HG03064 (cell line): ENCODE measurements at regions not wholly inside any gene's neighbourhood (a gene's known extent, or its start where the extent isn't known, plus 50 kb on each side); places are given as distances from the start of the nearest gene placed in this dataset.

Source experiments
- ATAC-seq: cut with Tn5 transposase; IDR thresholded peaks from one replicate; pipeline ENCODE4 v1.9.1; 2021; ENCODE audit warnings: low read depth; ENCODE audit not compliant: unreplicated experiment

DNA sequence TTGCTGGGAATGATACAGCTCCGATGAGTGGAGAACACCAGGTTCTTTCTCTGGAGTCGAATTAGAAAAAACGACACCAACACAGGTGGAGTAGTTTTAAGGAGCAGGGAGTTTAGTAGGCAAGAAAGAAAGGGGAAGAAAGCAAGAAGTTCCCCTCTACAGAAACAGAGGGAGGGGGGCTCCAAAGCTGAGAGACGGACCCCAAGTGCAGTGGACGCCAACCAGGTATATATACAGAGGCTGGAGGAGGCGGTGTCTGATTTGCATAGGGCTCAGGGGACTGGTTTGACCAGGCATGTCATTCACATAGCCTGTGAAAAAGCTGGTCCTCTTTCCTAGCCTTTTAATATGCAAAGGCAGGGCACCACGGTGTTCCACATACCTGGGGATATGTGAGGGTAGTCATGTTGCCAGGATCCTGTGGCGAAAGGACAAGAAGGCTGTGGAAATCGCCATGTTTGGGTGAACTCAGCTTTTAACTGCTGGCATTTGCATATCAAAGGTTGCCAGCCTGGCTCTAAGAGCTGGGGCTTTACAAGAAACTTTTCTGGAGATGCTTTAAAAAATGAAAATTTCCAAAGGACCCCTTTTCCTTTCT is 887.4 kb upstream of the EPHA6 start:
- no peak for ATAC-seq

DNA sequence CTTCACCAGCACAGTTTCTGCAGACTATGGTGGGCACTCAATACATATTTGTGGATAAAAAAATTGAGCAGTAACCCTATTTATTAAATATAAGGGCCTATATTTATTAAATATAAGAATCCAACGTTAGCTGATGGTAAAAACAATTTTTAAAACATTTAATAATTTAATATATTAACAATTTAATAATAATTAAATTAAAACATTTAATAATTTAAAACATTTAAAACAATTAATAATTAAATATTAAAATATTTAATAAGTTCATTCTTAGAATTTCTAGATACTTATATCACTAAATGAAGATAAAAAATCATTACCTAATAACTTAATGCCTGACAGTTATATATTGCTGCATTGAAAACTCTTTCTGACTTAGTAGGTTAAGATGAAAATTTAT is 880.2 kb upstream of the EPHA6 start:
- no peak for ATAC-seq

DNA sequence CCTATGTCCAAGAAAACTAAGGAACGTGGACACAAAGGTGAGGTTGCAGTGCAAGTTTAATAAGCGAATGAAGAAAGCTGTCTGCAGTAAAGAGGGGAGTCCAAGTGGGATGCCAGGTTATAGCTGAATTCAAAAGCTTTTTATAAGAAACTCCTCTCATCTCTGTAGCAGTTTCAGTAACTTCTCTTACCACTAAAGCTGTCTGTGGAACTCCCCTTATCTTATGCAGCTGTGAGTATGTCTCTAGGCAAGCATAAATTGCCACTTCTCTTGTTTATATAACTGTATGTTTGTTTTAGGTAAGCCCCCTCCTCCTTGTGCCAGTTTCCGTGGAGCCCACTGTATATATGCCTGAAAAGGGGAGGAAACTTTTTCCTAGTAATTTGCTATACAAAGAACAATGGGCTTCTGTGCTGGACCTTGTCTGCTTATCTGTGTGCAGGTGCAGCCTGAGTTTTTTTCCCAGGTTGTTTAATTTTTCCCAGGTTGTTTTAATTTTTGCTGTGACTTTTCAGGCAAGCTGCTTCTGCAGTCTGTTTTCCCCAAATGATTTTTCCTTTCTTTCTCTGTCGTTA is 875.1 kb upstream of the EPHA6 start:
- no peak for ATAC-seq

- no peak for ATAC-seq
These were observed 848.6 kb upstream of the EPHA6 start for GRCh38 chr3:95965704-95966336.

GRCh38 chr3:95971573-95971972 is 842.8 kb upstream of the EPHA6 start:
- no peak for ATAC-seq

DNA sequence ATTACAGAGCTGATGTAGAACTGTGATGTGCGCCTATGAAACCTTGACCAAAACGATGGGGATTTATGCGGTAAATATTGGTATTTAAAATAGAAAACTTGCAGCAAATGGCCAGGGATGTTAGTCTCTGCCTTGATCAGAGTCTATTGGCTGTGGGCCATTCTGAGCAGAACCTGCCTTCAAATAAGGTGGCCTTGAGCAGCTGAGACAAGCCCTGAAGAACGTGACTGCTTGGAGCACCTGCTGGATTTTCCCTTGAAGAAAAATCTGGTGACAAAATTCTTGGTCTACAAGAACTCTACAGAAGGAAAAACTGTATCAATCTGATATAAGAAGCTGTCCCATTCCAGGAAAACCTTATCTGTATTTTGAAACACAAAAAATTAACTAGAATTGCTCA is 820.1 kb upstream of the EPHA6 start:
- no peak for ATAC-seq

DNA sequence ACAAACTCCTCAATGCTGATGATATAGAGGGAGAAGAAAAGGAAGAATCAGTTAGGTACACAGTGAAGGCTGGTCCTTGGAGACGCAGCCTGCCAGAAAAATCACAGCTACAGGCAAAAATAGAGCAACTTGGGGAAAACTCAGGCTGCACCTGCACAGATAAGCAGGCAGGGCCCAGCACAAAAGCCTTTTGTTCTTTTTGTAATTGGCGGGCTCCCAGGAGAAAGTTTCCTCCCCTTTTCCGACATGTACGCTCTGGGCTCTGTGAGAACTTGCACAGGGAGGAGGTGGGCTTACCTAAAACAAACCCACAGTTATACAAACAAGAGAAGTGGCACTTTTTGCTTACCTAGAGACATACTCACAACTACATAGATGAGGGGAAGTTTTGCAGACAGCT is 813.4 kb upstream of the EPHA6 start:
- ATAC-seq, result no peak

- no peak for ATAC-seq
These were observed 806.7 kb upstream of the EPHA6 start for GRCh38 chr3:96007650-96008195.

DNA sequence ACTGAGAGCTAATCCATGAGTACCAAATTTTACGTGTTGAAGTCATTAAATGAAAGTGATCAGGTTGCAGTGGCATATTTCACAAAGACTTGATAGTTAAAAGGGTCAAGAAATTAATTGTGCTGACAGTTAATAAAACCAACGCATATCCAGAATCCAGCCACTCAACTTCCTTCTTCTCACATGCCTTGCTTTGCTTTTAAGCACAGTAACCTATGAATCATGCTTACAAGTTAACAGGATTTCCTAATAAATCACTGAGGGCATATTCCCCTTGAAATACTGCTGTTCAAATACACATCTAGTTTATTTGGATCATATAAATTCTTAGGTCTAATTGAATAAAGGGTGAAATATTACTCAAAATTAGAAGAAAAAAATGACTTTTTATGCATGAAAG is 801.5 kb upstream of the EPHA6 start:
- ATAC-seq, result no peak

GRCh38 chr3:96017556-96017955 is 796.8 kb upstream of the EPHA6 start:
- no peak for ATAC-seq

- ATAC-seq, result no peak
These were observed 791.7 kb upstream of the EPHA6 start for GRCh38 chr3:96022676-96023075.

DNA sequence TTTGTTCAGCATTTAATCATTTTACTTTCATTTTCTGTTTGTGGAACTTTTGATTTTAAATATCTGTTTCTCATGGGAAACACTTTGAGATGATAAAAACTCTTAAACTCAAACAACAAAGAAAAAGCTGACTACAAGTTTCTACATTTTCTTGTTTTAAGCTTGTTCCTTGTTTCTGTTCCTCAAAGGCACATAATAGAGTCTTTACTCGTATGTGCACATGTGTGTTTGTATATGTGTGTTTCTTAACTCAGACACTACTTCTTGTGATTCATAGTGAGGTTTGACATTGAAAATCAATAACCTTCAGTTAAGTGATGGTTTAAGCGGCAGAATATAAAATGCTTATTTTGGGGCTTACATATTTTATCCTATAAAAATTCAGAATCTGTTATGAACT is 786.7 kb upstream of the EPHA6 start:
- ATAC-seq, result no peak

DNA sequence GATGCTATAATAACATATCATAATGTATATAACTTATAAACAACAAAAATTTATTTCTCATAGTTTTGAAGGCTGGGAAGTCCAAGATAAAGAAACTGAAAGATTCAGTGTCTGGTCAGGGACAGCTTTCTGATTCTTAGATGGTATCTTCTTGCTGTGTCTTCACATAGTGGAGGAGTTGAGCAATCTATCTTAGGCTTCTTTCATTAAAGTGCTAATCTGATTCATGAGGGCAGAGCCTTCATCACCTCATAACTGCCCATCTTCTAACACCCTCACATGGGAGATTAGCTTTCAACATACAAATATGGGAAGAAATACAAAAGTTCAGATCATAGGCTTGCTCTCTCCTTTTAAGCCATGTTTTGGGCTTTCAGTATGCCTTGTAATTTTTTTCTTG is 774.8 kb upstream of the EPHA6 start:
- ATAC-seq, result no peak

- ATAC-seq, result no peak
These were observed 755.1 kb upstream of the EPHA6 start for GRCh38 chr3:96059301-96059700.

- no peak for ATAC-seq
These were observed 745.3 kb upstream of the EPHA6 start for GRCh38 chr3:96069065-96069464.

GRCh38 chr3:96070678-96071077 is 743.7 kb upstream of the EPHA6 start:
- no peak for ATAC-seq

GRCh38 chr3:96071097-96071496 is 743.3 kb upstream of the EPHA6 start:
- ATAC-seq, result no peak

DNA sequence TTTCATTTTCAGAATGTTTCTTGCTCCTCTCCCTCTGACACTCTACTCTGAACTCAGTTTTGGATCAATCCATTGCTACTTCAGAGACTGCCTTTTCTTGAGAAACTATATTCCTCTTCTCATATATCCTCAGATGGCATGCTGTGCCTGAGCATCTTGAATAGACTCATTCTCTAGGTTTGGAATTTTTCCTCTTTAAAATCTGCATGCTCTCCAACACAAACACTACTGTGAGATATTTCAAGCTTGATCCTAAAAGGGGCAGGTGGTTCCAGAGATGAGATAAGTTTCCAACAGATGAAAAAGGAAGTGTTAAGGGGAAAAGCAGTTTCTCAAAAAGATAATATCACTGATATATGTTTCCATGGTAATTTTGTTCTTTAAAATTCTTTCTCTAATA is 742.2 kb upstream of the EPHA6 start:
- no peak for ATAC-seq

- no peak for ATAC-seq
These were observed 730.8 kb upstream of the EPHA6 start for GRCh38 chr3:96083610-96084009.

GRCh38 chr3:96086018-96086417 is 728.4 kb upstream of the EPHA6 start:
- no peak for ATAC-seq

DNA sequence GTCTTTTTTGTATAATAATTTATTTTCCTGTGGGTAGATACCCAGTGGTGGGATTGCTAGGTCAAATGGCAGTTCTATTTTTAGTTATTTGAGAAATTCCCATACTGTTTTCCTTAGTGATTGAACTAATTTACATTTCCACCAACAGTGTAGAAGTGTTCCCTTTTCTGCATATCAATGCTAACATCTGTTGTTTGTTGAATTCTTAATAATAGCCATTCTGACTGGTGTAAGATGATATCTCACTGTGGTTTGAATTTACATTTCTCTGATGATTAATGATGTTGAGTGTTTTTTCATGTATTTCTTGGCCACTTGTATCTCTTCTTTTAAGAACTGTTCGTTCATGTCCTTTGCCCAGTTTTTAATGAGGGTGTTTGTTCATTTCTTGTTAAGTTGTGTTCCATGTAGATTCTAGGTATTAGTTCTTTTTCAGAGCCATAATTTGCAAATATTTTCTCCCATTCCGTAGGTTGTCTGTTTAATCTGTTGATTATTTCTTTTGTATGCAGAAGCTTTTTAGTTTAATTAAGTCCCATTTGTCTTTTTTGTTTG is 713.3 kb upstream of the EPHA6 start:
- ATAC-seq, result no peak

- ATAC-seq, result no peak
These were observed 707.7 kb upstream of the EPHA6 start for GRCh38 chr3:96106701-96107100.
